ENCODE measurements at regions not wholly inside any gene's neighbourhood (a gene's known extent, or its start where the extent isn't known, plus 50 kb on each side); places are given as distances from the start of the nearest gene placed in this dataset.

DNA sequence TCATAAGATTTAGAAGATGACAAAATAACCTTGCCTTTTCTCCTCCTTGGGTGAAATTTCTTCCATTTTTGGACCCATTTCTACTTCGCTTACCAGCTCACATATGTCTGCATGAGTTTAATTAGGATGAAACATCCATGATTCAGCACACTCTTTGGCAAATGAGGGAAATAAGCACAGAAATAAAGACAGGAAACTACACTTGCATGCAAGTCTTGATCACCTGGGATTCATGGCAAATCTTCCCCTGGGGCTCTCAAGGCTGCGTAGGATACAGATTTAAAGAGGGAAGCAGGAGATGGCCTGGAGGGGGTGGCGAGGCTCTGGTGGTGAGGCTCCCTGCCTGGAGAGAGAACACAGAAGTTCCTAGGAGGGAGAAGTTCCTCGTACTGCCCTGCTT is 147.8 kb downstream of the EDN3 start:
- DNase-seq (no peak), ATAC-seq (no peak)
- TF ChIP-seq, protein P1, sequence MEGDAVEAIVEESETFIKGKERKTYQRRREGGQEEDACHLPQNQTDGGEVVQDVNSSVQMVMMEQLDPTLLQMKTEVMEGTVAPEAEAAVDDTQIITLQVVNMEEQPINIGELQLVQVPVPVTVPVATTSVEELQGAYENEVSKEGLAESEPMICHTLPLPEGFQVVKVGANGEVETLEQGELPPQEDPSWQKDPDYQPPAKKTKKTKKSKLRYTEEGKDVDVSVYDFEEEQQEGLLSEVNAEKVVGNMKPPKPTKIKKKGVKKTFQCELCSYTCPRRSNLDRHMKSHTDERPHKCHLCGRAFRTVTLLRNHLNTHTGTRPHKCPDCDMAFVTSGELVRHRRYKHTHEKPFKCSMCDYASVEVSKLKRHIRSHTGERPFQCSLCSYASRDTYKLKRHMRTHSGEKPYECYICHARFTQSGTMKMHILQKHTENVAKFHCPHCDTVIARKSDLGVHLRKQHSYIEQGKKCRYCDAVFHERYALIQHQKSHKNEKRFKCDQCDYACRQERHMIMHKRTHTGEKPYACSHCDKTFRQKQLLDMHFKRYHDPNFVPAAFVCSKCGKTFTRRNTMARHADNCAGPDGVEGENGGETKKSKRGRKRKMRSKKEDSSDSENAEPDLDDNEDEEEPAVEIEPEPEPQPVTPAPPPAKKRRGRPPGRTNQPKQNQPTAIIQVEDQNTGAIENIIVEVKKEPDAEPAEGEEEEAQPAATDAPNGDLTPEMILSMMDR (IDR thresholded peaks at IDR 0.05) = no peak
- H3K27ac ChIP-seq = no peak overlapping the region
- intact Hi-C loops (cut with DNase I) = no loop called here
- H3K36me3 ChIP-seq = no peaks in the 10 kb centered on the region
- H3K4me3 ChIP-seq = no peak overlapping the region
- no peaks in the 10 kb centered on the region for H3K9me3 ChIP-seq
- no peaks in the 10 kb centered on the region for H3K4me1 ChIP-seq
- H3K27me3 ChIP-seq (ENCODE audit: low read depth) = peaks cover 53% of the 10 kb centered on the region

DNA sequence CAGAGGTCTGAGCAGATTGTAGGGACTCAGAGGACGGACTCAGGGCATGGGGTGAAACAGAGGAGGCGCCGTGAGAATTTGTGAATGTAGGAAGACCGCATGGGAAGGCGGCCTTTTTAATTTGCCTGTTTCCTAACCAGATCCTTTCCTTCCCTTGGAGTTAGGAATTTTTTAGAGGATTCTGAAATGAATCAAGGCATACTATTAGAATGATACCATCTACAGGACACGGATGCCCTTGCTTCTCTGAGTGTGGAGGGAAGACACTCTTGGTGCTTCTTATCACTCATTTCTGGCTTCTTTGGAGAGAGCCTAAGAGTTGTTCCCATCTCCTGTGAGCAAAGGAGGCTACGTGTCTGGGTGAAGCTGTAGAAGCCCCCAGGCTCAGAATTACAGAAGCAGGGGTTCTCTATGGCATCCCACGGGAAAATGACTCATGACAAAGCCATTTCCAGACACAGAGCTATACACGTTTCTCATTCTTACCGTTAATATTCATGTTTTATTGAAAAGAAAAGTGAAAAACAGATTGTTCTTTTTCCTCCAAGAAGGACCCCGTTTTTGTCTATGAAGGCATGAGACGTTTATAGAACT is 148.5 kb downstream of the EDN3 start:
- peaks cover 48% of the 10 kb centered on the region for H3K27me3 ChIP-seq (ENCODE audit: low read depth)
- H3K36me3 ChIP-seq = no peaks in the 10 kb centered on the region
- H3K9me3 ChIP-seq = no peaks in the 10 kb centered on the region
- DNase-seq (no peak), ATAC-seq (no peak)
- no peak overlapping the region for H3K27ac ChIP-seq
- intact Hi-C loops (cut with DNase I) = no loop called here
- TF ChIP-seq, protein P1 (IDR thresholded peaks at IDR 0.05) = no peak
- no peaks in the 10 kb centered on the region for H3K4me1 ChIP-seq
- no peak overlapping the region for H3K4me3 ChIP-seq

DNA sequence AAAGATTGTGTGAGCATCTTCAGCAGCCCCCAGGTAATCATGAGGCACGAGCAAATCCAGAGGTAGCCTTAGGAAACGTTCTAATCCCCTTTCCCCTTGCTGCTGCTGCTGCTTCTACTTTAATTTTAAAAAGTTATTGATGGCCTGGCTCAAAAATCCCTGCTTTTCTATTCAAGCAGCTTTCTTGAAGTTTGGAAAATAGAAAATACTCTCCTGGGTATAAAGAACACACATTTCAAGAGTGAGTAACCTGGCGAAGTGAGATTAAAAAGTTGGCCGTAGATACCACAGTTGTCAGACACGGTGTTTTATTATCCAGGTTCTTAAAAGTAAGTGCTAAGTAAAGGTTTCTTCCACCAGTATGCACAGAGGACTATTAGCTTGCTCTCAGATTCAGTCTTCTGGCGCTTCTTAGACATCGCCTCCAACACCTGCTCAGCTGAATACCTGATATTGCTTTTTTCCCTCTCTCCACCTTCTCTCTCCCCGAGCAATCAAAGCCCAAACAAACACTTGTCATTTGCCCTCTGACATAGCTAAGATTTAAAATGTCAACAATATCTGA is 150.7 kb downstream of the EDN3 start:
- ATAC-seq = no peak
- H3K9me3 ChIP-seq = no peaks in the 10 kb centered on the region
- intact Hi-C loops (cut with DNase I) = no loop called here
- TF ChIP-seq, protein P1 (IDR thresholded peaks at IDR 0.05) = no peak
- no peak for DNase-seq
- H3K27me3 ChIP-seq (ENCODE audit: low read depth) = peaks cover 32% of the 10 kb centered on the region
- no peaks in the 10 kb centered on the region for H3K36me3 ChIP-seq
- H3K4me1 ChIP-seq = no peaks in the 10 kb centered on the region
- H3K4me3 ChIP-seq = no peak overlapping the region
- H3K27ac ChIP-seq = no peak overlapping the region

DNA sequence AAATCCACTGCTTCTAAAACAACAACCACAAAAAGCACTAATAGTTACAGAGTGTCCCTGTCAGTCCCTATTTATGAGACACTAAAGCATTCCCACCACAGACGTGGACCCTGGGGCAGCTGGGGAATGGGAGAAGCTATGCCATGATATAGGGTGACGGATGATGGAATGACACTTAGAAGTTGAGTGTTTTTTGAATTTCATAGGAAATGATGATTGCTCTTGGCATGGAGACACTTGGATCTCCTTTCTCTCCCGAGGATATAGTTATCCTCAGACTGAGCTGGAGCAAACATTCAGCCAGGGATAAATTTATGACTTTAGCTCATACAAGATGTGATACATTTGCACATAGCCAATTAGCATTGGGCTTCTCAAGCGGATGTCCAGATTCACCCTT is 151.2 kb downstream of the EDN3 start:
- intact Hi-C loops (cut with DNase I) = no loop called here
- DNase-seq = no peak

DNA sequence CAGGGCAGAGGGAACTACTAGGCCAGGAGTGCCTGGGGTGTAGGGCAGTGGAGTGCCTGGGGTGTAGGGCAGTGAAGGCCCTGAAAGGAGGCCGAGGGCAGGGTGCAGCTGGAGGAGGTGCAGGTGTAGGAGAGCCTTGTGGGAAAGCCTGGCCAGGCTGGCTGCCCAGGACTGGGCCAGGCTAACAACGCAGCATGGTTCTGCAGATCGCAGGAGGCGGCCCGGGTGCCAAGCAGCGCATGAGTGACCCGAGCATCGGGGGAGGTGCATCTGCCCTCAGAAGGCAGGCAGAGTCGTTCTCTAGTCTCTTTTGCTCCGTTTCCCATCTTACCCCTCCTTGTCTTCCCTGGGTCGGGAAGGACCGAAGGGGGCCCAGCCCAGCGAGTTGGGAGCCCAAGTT is 151.5 kb upstream of the PHACTR3 start:
- intact Hi-C loops (cut with DNase I) = no loop called here
- H3K27ac ChIP-seq = no peak overlapping the region
- H3K9me3 ChIP-seq = no peaks in the 10 kb centered on the region
- no peaks in the 10 kb centered on the region for H3K36me3 ChIP-seq
- no peaks in the 10 kb centered on the region for H3K4me1 ChIP-seq
- H3K27me3 ChIP-seq (ENCODE audit: low read depth) = peaks cover 23% of the 10 kb centered on the region
- DNase-seq = no peak
- ATAC-seq = no peak
- H3K4me3 ChIP-seq = no peak overlapping the region
- TF ChIP-seq, protein P1 (IDR thresholded peaks at IDR 0.05) = no peak

More for the DNA sequence above, 151.2 kb downstream of the EDN3 start:
- Histone ChIP-seq H3K4me1 (no peaks in the 10 kb centered on the region), H3K27me3 (ENCODE audit: low read depth) (peaks cover 29% of the 10 kb centered on the region), H3K36me3 (no peaks in the 10 kb centered on the region), H3K27ac (no peak overlapping the region), H3K9me3 (no peaks in the 10 kb centered on the region), H3K4me3 (no peak overlapping the region)
- ATAC-seq = no peak
- TF ChIP-seq, protein P1 (IDR thresholded peaks at IDR 0.05) = no peak

Data from lower lobe of right lung (tissue), 2 donors.